HG02884 (cell line): ENCODE measurements at regions not wholly inside any gene's neighbourhood (a gene's known extent, or its start where the extent isn't known, plus 50 kb on each side); places are given as distances from the start of the nearest gene placed in this dataset.

Source experiments
- ATAC-seq: cut with Tn5 transposase; IDR thresholded peaks from one replicate; pipeline ENCODE4 v1.9.1; 2021; ENCODE audit warnings: mild to moderate bottlenecking, moderate library complexity; ENCODE audit not compliant: unreplicated experiment

- ATAC-seq: no peak
These were observed 242.6 kb upstream of the ZNF32 start for GRCh38 chr10:43891241-43891640.

- no peak for ATAC-seq
These were observed 241.4 kb upstream of the ZNF32 start for GRCh38 chr10:43890124-43890523.

DNA sequence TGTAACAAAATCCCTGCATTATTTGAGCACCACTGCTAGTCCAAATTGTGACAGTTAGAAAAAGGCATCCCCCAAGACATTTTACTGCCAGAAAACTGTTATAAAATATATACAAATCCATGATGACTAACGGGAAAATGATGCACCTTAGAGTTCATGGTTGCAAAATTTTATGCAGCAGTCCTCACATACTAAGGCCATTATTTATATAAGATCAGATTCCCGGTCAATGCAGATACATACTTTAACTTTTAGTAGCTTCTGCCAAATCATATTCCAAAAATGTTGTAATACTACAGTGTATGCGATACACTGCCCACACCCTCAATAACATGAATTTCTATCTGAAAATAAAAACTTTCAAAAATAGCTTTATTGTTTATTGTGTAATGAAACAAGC is 239.9 kb upstream of the ZNF32 start:
- no peak for ATAC-seq

DNA sequence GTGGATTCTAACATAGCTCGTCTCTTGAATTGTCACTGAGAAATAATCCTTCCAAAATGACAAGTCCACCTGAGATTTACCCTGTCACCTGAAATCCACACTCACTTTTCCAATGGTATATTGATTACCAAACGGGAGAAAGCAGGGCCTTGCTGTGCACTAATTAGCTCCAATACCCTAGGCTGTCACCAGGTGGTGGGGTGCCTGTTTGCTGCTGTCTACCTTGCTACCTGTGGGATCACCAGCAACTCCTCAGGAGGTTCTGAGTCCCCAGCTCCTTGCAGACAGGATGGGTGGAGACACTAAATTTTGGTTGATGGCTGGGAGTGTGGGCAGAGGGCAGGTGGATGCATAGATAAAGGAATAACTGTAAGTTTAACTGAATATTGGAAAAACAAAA is 237.2 kb upstream of the ZNF32 start:
- ATAC-seq: no peak

GRCh38 chr10:43885252-43885651 is 236.6 kb upstream of the ZNF32 start:
- ATAC-seq: no peak

DNA sequence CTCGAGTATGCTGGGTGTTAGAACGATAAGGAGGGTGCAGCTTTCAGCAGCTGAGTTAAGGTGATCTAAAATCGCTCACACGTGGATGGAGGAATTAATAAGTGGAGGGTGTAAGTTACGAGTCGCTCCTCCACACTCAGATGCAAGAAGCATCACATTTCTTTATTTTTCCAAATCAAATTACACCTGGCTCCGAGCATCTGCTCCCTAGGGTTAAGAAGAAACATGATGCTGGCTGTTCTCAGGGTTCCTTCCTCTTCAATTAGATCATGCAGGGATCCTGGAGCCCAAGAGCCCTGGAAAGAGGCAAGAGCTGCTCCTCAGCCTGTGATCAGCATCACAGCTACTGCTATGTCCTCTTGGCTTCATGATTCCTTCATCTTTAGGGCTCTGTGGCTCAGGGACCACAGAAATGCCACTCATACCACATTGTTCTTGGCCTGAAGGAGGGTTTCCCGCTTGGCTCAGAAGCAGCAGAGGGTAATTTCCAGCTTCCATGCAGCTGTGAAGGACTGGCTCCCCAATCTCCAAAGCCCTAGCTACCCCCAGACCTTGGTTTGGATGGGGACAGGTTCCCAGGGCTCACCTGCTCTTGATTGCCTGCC is 235.9 kb upstream of the ZNF32 start:
- ATAC-seq: no peak

DNA sequence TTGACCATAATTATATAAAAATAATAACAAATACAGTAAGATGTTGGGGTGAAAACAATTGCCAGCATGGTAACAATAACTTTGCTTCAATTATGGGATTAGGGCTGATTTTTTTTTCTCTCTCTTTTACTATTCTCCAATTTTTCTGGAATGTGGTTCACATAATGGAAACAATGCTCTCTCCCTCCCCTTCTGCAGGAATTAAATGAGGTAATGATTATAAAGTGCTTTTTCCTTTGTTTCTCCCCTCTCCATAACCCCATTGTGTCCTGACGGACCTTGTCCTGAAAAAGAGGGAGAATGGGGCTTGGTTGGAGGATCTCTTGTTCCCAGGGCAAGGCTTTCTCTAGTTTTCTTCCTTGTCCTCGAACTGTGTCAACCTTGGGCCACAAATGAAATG is 234.0 kb upstream of the ZNF32 start:
- ATAC-seq: no peak

DNA sequence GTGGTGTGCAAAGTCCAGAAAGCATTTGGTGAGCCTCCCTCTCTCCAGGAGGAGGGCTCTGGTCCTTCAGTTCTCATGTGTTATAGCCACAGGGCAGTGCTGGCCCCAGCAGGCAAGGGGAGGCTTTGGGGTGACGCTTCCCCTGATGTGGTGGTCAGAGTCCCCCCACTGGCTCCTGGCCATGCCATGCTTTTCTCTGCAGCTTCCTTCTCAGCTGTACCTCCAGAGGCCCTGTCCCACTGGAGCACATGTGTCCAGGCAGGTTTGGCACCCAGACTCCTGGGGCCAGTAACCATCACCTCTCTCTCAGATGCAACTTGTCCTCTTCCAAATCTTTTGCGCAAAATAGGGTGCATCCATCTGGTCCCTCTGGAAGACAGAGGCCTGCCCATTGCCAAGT is 233.0 kb upstream of the ZNF32 start:
- no peak for ATAC-seq

GRCh38 chr10:43880160-43880559 is 231.5 kb upstream of the ZNF32 start:
- no peak for ATAC-seq

DNA sequence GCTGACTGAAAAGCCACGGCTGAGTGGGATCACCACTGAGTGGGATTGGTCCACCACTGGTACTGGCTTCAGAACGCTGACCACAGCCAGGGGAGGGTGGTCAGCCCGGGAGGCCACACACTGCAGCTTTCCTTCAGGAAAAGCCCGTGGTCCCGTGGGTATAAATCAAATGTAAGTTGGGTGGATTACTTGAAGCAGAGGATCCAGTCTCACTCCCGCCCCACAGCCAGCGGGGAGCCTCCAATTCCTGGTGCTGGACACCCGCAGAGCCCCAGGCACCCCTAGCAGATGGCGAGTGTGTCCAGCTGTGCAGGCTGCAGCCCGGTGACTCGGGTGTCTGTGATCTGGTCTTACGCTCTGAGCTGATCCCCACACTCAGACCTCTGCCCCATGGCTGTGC is 231.1 kb upstream of the ZNF32 start:
- no peak for ATAC-seq

DNA sequence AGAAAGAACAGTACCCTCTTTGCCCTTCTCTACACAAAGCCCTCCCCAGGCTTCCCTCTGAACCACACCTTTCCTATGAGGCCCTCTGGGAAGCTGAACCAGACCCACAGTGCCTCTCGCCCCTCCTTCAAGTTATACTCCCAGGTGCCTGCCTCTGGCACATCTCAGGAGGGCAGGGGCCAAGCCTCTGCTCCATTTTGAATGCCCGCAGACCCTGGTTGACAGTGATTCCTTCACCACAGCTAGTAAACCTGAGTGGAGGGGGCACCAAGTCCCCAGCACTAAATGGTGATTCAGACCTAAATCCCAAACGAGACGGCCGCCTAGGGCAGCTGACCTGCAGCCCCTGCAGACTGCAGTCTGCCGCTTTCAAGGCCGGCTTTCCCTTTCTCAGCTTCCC is 230.5 kb upstream of the ZNF32 start:
- ATAC-seq: no peak

DNA sequence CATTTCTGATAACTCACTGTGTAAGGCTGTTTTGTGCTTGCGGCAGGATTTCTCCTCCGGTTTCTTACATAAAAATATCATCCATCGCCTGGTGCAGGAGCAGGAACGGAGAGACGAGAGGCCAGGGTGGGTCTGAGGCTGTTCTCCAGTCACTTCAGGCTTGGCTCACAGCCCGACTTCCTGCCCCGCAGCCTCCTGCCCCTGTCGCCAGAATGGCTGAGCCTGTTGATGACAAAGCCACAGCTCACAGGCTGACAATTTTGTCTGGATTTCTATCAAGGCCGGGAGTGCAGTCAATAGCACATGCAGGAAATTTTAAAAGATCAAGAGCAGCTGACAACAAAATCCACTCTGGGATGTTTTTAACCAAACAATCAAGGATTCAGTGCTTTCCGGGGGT is 229.7 kb upstream of the ZNF32 start:
- no peak for ATAC-seq

DNA sequence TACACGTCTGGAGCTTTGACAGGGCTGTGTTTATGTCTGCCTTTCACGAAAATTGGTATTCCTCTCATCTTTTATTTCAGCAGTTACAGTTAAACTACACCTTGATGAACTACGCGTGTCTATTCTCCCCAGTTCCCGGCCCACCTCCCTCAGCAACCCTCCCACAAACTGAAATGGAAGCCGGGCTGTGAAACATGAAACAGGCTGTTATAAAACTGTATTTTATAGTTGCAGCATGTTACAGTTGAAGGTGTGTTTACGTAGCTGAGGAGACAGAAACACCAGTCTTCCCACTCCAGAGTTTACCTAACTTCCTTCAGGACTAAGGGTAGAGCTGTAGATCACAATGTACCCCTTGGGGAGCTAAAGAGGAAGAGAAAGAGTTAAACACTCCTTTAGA is 228.3 kb upstream of the ZNF32 start:
- ATAC-seq: no peak

GRCh38 chr10:43874984-43875383 is 226.3 kb upstream of the ZNF32 start:
- ATAC-seq: no peak

DNA sequence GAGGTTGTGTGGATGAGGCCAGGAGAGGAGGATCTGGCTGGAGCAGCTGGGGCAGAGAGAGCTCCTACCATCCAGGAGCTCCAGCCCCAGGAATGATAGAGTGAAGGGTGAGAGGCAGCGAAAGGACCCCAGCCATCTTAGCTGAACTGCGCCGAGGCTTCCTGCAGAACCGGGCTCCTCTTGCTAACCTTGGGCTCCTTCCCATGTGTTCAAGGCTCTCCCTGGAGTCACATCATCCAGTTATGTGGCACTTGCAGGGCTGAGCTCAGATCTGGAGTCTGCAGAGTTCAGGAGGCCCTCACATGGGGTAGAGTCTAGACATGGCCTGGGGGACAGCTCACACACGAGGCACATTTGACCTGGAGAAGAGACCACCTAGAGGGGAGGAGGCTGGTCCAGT is 225.0 kb upstream of the ZNF32 start:
- no peak for ATAC-seq

DNA sequence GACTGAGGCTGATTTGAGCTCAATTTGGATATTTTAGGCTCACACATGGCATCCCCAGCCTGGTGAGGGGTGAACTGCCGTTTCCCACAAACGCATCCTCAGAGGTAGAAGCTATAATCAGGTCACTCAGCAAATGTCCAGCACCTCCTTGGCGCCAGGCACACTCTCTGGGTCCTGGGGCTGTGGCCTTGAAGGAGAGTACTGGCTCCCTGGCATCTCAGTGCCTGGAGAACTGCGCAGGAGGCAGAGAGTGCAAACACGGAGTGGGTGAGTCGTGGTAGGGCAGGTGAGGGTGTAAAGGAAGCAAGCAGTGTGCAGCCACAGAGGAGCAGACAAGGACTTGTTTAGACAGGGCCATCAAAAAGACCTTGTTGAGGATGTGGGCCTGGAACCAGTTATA is 224.0 kb upstream of the ZNF32 start:
- ATAC-seq: no peak

DNA sequence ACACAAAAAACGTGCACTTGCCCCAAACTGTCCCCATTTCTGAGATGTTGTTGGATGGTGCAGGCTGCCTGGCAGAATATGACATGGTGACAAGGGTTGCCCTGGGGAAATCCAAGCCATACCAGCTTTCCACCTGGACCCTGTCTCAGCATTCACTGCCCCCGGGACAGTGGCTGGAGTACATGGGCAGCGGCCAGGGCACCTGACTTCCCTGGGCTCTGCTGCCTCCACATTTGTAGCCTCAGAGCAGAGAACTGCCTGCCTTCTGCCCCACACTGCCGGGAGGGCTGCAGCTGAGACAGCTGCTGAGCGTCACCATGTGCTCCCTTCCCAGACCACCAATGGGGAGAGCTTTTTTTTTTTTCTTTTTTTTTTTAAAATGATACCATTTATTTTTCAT is 222.9 kb upstream of the ZNF32 start:
- ATAC-seq: no peak

GRCh38 chr10:43870968-43871439 is 222.3 kb upstream of the ZNF32 start:
- no peak for ATAC-seq

- no peak for ATAC-seq
These were observed 221.1 kb upstream of the ZNF32 start for GRCh38 chr10:43869669-43870322.

DNA sequence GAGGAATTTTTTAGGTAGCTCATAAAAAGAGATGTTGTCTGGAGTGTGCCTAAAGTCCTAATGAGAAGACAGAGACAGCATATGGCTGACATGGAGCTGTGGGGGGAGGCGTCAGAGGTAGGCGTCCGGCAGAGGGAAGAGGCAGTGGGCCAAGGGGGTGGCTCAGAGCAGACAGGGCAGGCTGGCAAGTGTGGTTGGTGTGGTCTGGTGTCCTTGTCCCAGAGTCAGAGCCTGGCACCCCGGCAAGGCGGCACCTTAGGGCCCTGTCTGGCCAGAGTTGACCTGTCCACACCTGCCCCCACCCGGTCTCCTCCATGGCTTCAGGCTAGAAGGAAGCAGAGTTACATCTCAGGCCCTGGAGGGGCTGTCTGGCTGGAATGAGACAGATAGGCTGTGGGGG is 220.3 kb upstream of the ZNF32 start:
- no peak for ATAC-seq

DNA sequence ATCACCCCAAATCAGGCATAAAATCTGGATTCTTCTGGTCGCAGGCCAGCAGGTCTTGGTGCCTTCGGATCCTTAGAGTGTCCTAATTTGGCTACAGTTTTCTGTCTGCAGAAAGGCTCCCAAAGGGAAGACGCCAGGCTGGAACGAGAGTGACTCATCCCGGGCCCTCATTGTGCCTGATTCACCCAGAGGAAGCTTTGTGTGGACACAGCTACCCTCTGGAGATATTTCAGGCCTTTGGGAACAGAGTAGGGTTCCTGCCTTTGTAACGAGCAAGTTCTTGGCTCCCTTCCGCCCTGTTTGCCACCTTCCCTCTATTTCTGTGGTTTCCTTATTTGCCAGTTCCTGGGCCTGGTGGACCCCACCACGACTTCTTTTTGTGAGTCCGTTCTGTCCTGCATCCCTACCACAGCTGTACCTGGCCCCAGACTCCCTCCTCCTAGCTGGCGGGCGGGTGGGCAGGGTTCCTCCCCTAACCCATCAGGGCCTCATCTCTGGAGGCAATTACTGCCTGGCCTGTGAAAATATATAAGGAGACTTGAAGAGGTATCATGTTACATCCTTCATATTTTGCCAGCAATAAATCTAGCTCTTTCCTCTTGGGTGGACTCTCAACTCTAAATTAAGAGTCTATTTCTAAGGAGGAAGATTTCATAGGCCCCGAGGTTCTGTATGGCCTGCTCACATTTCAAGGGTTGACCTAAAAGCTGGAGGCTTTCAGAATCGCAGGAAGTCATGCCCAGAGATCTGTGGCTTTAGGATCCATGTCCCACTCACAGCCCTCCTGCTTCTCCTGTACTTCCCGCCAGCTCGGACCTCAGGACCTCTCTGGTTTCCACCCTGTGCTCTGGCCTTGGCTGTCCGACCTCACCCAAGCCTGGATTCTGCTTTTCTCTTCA is 219.2 kb upstream of the ZNF32 start:
- no peak for ATAC-seq

- ATAC-seq: no peak
These were observed 218.4 kb upstream of the ZNF32 start for GRCh38 chr10:43867113-43867512.
